HG02678 (cell line): ENCODE measurements at regions not wholly inside any gene's neighbourhood (a gene's known extent, or its start where the extent isn't known, plus 50 kb on each side); places are given as distances from the start of the nearest gene placed in this dataset.
"Not testable (repeated sequence)": the region's sequence is repeated elsewhere in the genome, so short reads cannot be mapped to it uniquely, and the experiment has no call there.

Experiments
- ATAC-seq: cut with Tn5 transposase; IDR thresholded peaks from one replicate; pipeline ENCODE4 v1.9.1; 2021; ENCODE audit warnings: mild to moderate bottlenecking, moderate library complexity; ENCODE audit not compliant: unreplicated experiment

DNA sequence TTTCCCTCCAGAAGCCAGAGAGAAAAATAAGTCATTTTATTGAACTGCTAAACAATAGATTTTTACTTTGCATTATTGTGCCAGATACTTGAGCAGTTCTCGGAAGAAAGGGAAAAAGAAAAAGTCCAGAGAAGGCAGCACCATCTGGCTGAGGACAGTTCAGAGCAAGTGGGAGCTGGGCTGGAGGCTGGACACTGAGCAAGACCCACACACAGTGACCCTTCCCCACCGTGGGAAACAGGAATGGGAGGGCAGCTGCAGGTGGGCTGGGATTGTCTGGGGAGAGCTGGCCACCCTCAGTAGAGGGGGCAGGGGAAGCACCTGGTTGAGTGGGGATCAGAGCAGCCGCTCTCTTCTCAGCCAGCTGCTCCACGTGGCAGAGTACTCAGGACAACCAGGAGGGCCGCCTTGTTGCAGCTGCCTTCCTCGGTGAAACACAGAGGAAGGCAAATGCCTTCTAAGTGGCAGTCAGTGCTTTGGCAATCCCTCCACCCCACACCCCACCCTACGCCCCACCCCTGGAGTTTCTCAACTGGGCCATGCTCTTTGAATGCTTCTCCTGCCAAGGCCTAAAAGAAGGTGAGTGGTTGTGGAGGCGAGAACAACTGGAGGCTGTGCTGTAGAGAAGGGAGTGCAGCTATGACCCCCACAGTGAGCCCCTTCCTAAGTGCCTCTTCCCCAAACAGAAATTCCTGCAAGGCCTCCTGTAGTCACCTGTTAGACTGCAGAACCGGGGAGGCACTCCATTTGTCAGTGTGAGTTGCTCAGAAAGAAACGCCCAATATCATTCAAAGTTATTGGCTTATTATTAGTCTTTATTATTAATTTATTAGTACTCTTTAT, 179.3 kb downstream of the ZIC5 start:
- ATAC-seq = no peak

- ATAC-seq = no peak
Measured at GRCh38 chr13:99782669-99783068, 188.9 kb downstream of the ZIC5 start.

DNA sequence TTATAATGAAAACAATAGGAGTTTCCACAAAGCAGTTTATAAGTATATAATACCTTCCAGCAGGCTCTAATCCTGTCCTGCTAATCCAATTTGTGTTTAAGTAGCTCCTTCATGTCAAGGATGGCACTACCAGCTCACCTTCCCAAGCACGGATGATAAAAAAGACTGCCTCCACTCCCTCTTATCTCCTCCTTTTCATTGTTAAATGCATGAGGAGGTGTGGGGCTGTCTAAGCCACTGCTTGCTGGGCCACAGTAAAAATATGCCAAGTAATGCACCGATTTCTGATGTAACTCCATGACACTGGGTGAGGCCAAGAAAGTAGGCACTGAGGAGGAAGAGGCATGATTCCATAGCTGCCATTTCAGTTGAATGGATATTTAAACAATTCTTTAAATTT, 193.1 kb downstream of the ZIC5 start:
- no peak for ATAC-seq

GRCh38 chr13:99777873-99778272, 193.7 kb downstream of the ZIC5 start:
- ATAC-seq = no peak

DNA sequence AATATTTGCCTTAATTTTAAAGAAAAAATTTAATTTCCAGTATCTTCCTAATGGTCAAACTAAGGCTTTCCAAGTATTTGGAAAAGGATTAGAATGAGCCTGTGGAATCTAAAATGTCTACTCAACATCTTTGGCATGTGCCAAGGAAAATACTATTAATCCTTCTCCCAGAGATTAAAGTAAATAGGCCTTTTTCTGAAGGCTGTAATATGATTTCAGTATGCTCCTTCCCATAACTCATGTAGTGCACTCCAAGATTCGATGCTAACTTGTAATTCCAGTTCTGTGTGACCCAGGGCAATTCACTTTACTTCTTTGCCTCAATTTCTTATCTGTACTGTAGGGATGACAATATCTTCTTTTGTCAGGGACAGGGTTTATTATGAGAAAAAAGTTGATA, 196.9 kb downstream of the ZIC5 start:
- ATAC-seq = no peak

- ATAC-seq = no peak
Measured at GRCh38 chr13:99768986-99769385, 202.6 kb downstream of the ZIC5 start.

DNA sequence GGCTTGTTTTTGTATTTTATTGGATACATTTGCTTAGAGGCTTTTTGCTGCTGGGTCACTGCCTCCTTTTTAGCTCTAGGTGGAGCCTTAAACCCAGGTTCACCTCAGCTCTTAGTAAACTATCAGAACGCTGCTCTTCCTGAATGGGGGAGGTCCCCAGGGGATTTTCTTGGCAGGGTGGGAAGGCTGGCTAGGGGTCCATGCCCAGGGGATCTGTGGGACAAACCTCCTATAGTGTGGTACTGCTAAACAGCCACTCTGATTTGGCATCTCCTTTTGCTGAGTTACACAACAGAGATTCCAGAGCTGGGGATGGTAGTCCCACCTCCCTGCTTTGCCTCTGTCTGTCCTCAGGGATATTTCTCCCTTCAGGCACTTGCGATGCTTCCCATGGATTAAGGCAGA, 204.9 kb downstream of the ZIC5 start:
- no peak for ATAC-seq

DNA sequence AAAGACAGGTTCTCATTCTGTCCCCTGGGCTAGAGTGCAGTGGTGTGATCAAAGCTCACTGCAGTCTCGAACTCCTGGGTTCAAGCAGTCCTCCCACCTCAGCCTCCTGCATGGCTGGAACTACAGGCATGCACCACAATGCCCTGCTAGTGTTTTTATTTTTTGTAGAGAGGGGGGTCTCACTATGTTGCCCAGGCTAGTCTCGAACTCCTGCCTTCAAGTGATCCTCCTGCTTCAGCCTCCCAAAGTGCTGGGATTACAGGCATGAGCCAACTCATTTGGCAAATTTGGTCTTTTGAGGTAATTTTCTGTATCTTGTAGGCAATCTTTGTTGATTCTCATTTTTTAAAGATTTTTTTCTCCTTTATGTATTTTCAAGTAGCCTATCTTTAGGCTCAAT, 205.7 kb downstream of the ZIC5 start:
- ATAC-seq = no peak

- no peak for ATAC-seq
Measured at GRCh38 chr13:99760456-99760855, 211.1 kb downstream of the ZIC5 start.

DNA sequence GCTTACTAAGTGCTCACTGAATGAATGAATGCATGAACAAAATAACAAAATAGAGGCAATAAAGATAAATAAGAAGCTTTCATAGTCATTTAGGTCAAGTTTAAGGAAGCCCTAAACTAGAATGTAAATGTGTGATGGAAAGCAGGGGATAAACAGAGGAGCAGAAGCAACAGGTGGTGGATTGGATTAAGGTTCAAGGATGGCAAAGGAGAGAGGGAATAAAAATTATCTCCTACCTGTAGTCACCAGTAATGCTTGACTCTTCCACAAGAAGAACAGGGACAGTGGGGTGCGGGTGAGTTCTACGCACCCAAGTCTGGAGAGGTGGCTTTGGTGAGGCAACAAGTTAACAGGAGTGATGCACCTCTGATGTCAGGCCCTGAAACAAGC, 212.4 kb downstream of the ZIC5 start:
- no peak for ATAC-seq

DNA sequence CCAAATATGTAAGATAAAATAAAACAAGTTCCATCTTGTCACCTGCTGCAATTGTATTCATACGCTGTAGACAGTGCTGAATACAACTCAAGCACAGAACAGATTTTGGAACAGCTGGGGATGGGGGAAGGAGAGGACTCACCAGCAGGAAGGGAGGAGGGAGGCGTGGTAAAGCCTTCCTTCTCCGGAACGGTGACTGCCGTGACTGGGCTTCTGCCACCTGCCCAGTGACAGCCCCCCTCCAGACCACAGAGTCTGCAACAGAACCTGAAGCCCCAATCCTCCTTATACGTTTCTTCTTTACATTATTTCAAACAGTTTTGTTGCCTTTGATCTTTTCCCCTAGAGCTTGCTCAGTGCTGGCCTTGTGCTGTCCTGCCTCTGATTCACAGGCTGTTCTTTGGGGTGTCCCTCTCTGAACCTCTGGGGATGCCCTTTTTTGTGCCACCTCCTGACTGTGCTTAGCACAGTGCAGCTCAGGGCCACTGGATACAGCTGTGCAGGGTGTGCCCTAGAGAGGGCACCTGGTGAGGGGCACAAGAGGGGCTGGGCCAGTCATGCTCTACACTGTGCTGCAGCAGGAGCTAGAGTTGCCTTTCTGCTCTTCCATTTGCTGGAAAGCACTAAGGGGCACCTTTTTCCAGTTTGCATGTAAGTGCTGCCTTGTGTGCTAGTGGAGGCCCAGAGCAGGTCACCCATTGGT, 213.0 kb downstream of the ZIC5 start:
- no peak for ATAC-seq

GRCh38 chr13:99757756-99758459, 213.7 kb downstream of the ZIC5 start:
- ATAC-seq = no peak

DNA sequence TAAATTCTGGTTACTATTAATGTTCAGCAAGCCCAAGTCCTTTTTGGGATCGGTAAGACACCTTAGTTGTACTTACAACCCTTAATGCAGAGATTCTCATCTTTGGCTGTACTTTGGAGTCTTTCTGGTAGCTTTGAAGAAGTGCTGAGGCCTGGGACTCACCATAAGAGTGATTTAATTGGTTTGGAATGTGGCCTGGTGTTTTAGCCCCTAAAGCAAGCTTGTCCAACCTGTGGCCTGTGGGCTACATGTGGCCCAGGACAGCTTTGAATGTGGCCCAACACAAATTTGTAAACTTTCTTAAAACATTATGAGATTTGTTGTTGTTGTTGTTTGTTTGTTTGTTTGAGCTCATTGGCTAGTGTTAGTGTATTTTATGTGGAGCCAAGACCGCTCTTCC, 215.3 kb downstream of the ZIC5 start:
- ATAC-seq = no peak

GRCh38 chr13:99754750-99755149, 216.8 kb downstream of the ZIC5 start:
- not testable (repeated sequence) for ATAC-seq

DNA sequence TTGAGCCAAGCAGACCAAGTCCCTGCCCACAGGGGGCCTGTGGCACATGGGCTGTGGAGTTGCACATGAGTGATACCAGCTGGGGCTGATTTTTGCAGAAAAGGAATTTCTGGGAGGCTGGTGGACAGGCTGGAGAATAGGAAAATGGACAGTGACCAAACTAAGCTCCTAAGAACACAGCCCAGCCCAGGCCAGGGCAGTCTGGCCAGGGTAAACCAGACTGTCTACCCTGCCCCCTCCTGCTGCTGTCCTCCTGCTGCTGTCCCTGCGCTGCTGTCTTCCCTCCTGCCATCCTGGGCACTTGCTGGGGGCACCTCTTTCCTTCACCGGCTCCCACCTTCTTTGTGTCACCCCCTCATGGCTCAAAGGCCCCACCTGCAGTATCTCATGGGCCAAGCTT, 219.2 kb downstream of the ZIC5 start:
- no peak for ATAC-seq

GRCh38 chr13:99751517-99752199, 219.9 kb downstream of the ZIC5 start:
- ATAC-seq = no peak

DNA sequence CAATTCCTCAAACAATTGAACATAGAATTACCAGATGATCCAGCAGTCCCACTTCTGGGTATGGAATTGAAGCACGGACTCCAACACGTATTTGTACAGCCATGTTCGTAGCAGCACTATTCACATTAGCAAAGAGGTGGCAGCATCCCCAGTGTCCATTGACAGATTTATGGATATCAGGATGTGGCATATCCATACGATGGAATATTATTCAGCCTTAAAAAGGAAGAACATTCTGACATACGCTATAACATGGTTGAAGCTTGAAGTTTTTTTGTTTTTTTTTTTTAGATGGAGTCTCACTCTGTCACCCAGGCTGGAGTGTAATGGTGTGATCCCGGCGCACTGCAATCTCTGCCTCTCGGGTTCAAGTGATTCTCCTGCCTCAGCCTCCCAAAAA, 220.6 kb downstream of the ZIC5 start:
- no peak for ATAC-seq

- ATAC-seq = no peak
Measured at GRCh38 chr13:99749271-99750019, 222.1 kb downstream of the ZIC5 start.

GRCh38 chr13:99747403-99747710, 224.2 kb downstream of the ZIC5 start:
- no peak for ATAC-seq

DNA sequence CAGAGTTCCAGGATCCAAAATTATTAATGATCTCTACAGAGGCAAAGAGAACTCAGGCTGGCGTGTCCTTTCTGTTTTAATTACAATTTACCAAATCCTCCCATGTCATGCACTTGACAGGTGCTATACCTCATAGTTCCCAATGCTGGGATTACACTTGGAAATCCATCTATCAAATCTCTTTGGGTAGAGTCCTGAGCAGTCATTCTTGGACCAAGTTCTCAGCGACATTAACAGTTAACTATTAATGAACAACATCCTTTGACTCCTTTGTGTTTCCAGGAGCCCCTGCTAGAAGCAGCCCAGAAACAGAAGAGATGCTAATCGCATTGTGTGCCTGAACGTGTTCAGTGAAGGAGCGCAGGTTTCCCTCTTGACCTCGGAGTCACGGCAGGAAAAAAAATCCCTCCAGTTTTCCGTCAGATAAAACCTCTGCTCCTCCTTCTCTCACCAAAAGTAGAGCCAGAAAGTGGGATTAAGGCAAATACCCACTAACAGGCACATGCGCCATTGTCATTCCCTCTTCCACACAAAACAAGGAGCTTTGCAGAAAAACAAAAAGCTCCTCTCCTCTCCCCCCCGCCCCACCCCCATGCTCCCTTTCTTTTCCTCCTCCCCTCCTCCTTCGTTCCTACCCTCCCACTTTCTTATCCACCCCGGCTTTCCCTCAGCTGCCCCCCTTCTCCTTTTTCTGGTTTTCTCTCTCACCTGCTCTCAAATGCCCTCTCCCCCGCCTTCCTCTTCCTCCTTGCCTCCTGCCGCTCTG, 224.7 kb downstream of the ZIC5 start:
- ATAC-seq = no peak
